ENCODE measurements at regions not wholly inside any gene's neighbourhood (a gene's known extent, or its start where the extent isn't known, plus 50 kb on each side); places are given as distances from the start of the nearest gene placed in this dataset.

DNA sequence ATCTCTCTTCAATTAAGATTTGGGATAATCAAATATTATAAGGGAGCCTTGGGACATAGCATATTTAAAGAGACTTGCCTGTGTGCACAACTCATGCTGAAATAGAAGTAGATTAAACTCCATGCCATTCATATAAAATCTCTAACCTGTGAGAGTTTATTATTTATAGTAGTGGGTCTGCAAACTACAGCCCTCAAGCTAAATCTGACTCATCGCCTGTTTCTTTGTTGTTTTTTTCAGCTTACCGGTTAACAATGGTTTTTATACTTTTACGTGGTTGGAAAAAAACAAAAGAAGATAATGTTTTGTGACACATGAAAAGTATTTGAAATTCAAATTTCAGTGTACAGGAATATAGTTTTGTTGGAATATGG is 61.9 kb upstream of the GHR start:
- DNase-seq, result no peak

DNA sequence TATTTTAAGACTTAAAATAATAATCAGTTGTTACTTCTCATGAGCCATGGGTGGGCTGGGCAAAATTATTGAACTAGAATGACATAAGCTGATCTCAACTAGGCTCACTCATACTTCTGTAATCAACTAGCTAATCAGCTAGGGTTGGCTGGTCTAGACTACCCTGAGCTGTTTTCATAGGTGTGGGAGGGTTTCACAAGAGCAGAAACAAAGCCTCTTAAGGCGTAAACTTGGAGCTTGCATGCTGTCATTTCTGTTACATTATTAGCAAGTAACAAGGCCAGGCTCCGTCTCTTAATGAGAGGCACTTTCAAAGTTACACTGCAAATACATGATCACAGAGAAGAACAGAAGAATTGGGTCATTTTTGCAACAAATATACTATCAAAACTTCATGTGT is 57.2 kb upstream of the GHR start:
- no peak for DNase-seq
